H9 (cell line): ENCODE measurements at regions not wholly inside any gene's neighbourhood (a gene's known extent, or its start where the extent isn't known, plus 50 kb on each side); places are given as distances from the start of the nearest gene placed in this dataset.

ENCODE experiments used
- DNase-seq: peaks from one replicate; pipeline ENCODE4 v3.0.0-alpha.2; 2017
- H2AFZ ChIP-seq: one replicate; pipeline ENCODE4 v1.6.1; 2013; ENCODE audit warnings: mild to moderate bottlenecking, low read length, control low read depth, moderate library complexity
- H2AK5ac ChIP-seq: 2 replicates; pipeline ENCODE4 v1.6.1; 2013; ENCODE audit warnings: low read length, control low read depth, mixed read lengths; ENCODE audit not compliant: insufficient read length
- H2BK120ac ChIP-seq: one replicate; pipeline ENCODE4 v1.6.1; 2013; ENCODE audit warnings: low read depth, mild to moderate bottlenecking, low read length, control low read depth, inconsistent platforms; ENCODE audit not compliant: poor library complexity, severe bottlenecking
- H2BK12ac ChIP-seq: 2 replicates; pipeline ENCODE4 v1.6.1; 2013; ENCODE audit warnings: low read length, control low read depth, mixed read lengths, low read depth; ENCODE audit not compliant: insufficient read length
- H2BK15ac ChIP-seq: 2 replicates; pipeline ENCODE4 v1.6.1; 2013; ENCODE audit warnings: low read depth, low read length, control low read depth
- H2BK20ac ChIP-seq: one replicate; pipeline ENCODE4 v1.6.1; 2013; ENCODE audit warnings: low read depth, mild to moderate bottlenecking, low read length, control low read depth, inconsistent platforms; ENCODE audit not compliant: poor library complexity, severe bottlenecking
- H2BK5ac ChIP-seq: 2 replicates; pipeline ENCODE4 v1.6.1; 2013; ENCODE audit warnings: low read length, control low read depth, mixed read lengths; ENCODE audit not compliant: insufficient read length
- H3K14ac ChIP-seq: 2 replicates; pipeline ENCODE4 v1.6.1; 2013; ENCODE audit warnings: low read length, control low read depth; ENCODE audit not compliant: insufficient read depth
- H3K18ac ChIP-seq: 2 replicates; pipeline ENCODE4 v1.6.1; 2013; ENCODE audit warnings: low read depth, mild to moderate bottlenecking, mixed read lengths, low read length, control low read depth; ENCODE audit not compliant: insufficient read length
- H3K23ac ChIP-seq: 2 replicates; pipeline ENCODE4 v1.6.1; 2013; ENCODE audit warnings: low read length, control low read depth, mixed read lengths, low read depth; ENCODE audit not compliant: insufficient read length
- H3K23me2 ChIP-seq: 2 replicates; pipeline ENCODE4 v1.6.1; 2013; ENCODE audit warnings: low read depth, mild to moderate bottlenecking, mixed read lengths, low read length, control low read depth; ENCODE audit not compliant: insufficient read length, poor library complexity, severe bottlenecking
- H3K27ac ChIP-seq: 2 replicates; pipeline ENCODE4 v1.5.1; 2013; ENCODE audit warnings: low read length, control low read depth, mixed read lengths, low read depth; ENCODE audit not compliant: insufficient read length
- H3K27me3 ChIP-seq: 2 replicates; pipeline ENCODE4 v1.6.1; 2013; ENCODE audit warnings: low read length, control low read depth, inconsistent platforms; ENCODE audit not compliant: insufficient read depth
- H3K4ac ChIP-seq: 2 replicates; pipeline ENCODE4 v1.6.1; 2013; ENCODE audit warnings: low read depth, mild to moderate bottlenecking, control low read depth, inconsistent platforms, low read length, moderate library complexity
- H3K4me1 ChIP-seq: 2 replicates; pipeline ENCODE4 v1.6.1; 2013; ENCODE audit warnings: low read length, control low read depth, inconsistent platforms; ENCODE audit not compliant: insufficient read depth
- H3K4me2 ChIP-seq: 2 replicates; pipeline ENCODE4 v1.6.1; 2013; ENCODE audit warnings: low read length, control low read depth, mixed read lengths; ENCODE audit not compliant: insufficient read length, insufficient read depth
- H3K56ac ChIP-seq: 2 replicates; pipeline ENCODE4 v1.6.1; 2013; ENCODE audit warnings: low read depth, mild to moderate bottlenecking, mixed read lengths, low read length, control low read depth; ENCODE audit not compliant: insufficient read length
- H3K79me1 ChIP-seq: 2 replicates; pipeline ENCODE4 v1.6.1; 2013; ENCODE audit warnings: low read depth, mild to moderate bottlenecking, moderate library complexity, low read length, control low read depth, inconsistent platforms; ENCODE audit not compliant: insufficient read depth, poor library complexity, severe bottlenecking
- H3K79me2 ChIP-seq: 2 replicates; pipeline ENCODE4 v1.6.1; 2013; ENCODE audit warnings: low read length, control low read depth, inconsistent platforms; ENCODE audit not compliant: insufficient read depth
- H3K9ac ChIP-seq: 2 replicates; pipeline ENCODE4 v1.6.1; 2013; ENCODE audit warnings: low read length, control low read depth, mixed read lengths; ENCODE audit not compliant: insufficient read length; ENCODE audit errors: extremely low read depth
- H3K9me3 ChIP-seq: one replicate; pipeline ENCODE4 v1.6.1; 2013; ENCODE audit warnings: low read depth, low read length, inconsistent platforms; ENCODE audit not compliant: control insufficient read depth
- H3T11ph ChIP-seq: one replicate; pipeline ENCODE4 v1.6.1; 2013; ENCODE audit warnings: mild to moderate bottlenecking, low read length, control low read depth, inconsistent platforms
- H4K20me1 ChIP-seq: one replicate; pipeline ENCODE4 v1.6.1; 2013; ENCODE audit not compliant: control insufficient read depth, insufficient read length, insufficient read depth
- H4K5ac ChIP-seq: 2 replicates; pipeline ENCODE4 v1.6.1; 2013; ENCODE audit warnings: low read depth, mild to moderate bottlenecking, mixed read lengths, low read length, control low read depth; ENCODE audit not compliant: insufficient read length
- H4K8ac ChIP-seq: replicated peaks from 2 replicates; pipeline ENCODE4 v1.6.1; 2013; ENCODE audit warnings: low read length, control low read depth, mixed read lengths, low read depth; ENCODE audit not compliant: insufficient read length
- H4K91ac ChIP-seq: 2 replicates; pipeline ENCODE4 v1.6.1; 2013; ENCODE audit warnings: low read depth, mild to moderate bottlenecking, moderate library complexity, mixed read lengths, low read length, control low read depth; ENCODE audit not compliant: insufficient read length
- H3K27ac Mint-ChIP-seq, 3 experiments: 2 replicates in 2 of 3; 3 replicates in 1 of 3; pipeline ENCODE4 v1.8.0; 2020 to 2021; ENCODE audit warnings: mixed read lengths in 3 of 3, mild to moderate bottlenecking in 1 of 3, moderate library complexity in 1 of 3
- H3K27me3 Mint-ChIP-seq: 2 replicates; pipeline ENCODE4 v1.8.0; 2021; ENCODE audit warnings: low read depth, mild to moderate bottlenecking, moderate library complexity, mixed read lengths
- H3K36me3 Mint-ChIP-seq, 3 experiments: 2 replicates in 2 of 3; 3 replicates in 1 of 3; pipeline ENCODE4 v1.8.0; 2020 to 2021; ENCODE audit warnings: low read depth in 3 of 3, mixed read lengths in 3 of 3; ENCODE audit not compliant: insufficient read depth in 1 of 3
- H3K4me1 Mint-ChIP-seq, 2 experiments: 2 replicates each; pipeline ENCODE4 v1.8.0; 2020; ENCODE audit warnings: mixed read lengths in 2 of 2
- H3K4me3 Mint-ChIP-seq, 2 experiments: 2 replicates in 1 of 2; 3 replicates in 1 of 2; pipeline ENCODE4 v1.8.0; 2020 to 2021; ENCODE audit warnings: mild to moderate bottlenecking in 2 of 2, mixed read lengths in 2 of 2, moderate library complexity in 1 of 2
- H3K9me3 Mint-ChIP-seq, 2 experiments: 2 replicates in 1 of 2; 3 replicates in 1 of 2; pipeline ENCODE4 v1.8.0; 2020; ENCODE audit warnings: mild to moderate bottlenecking in 2 of 2, mixed read lengths in 2 of 2, moderate library complexity in 1 of 2
- WGBS: extraction: QIAGEN DNeasy Blood & Tissue Kit; methylation state at CpG from one replicate; pipeline ENCODE4 v1.1.7; 2013; ENCODE audit warnings: missing lambda C conversion rate, low lambda C conversion rate, mixed read lengths; ENCODE audit not compliant: insufficient read length; ENCODE audit errors: extremely low coverage; 5-methylcytosine and 5-hydroxymethylcytosine counted together
- TF ChIP-seq, protein P1 (sequence below): fragments of 200-600 bp; sonication (generic); conservative IDR thresholded peaks from 3 replicates; pipeline ENCODE4 v1.8.0; 2021; ENCODE audit warnings: antibody characterized with exemption, mild to moderate bottlenecking

DNA sequence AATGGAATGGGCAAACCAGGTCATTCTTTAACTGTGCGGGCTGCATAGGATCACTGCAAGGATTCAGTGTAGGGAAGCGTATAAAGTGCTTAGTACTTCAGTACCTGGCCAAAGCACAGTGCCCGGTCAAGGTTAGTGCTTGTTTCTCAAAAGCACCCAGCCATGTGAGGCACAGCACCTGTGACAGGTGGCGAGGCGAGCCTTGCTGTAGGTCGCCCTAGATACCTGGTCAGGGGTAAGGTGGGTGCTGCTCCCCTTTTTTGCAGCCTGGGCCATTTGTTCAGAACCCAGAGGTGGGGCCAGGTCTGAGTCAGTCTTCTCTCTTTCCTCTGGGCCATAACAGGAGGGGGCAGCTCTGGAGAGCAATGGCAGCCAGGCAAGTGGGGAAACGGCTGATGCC, 172.0 kb downstream of the IRF8 start:
- Histone ChIP-seq H2BK20ac (no peak overlapping the region), H3K4me2 (no peak overlapping the region), H3K79me2 (no peaks in the 10 kb centered on the region), H3K9ac (no peak overlapping the region), H2BK12ac (no peak overlapping the region), H4K91ac (no peak overlapping the region), H4K5ac (no peak overlapping the region), H4K20me1 (no peaks in the 10 kb centered on the region), H3K9me3 (no peaks in the 10 kb centered on the region), H3K4ac (no peak overlapping the region), H2AK5ac (no peak overlapping the region), H4K8ac (no peak overlapping the region), H3K27ac (no peak overlapping the region), H2BK120ac (no peak overlapping the region), H3K23ac (no peak overlapping the region), H3K18ac (no peak overlapping the region), H3K4me1 (no peaks in the 10 kb centered on the region; the same call in 1 of the 2 replicates), H3T11ph (no peak overlapping the region), H3K27me3 (no peaks in the 10 kb centered on the region), H3K14ac (no peak overlapping the region), H2BK15ac (no peak overlapping the region), H2BK5ac (no peak overlapping the region), H3K23me2 (no peaks in the 10 kb centered on the region), H3K56ac (no peak overlapping the region), H3K79me1 (no peaks in the 10 kb centered on the region), H2AFZ (no peak overlapping the region)
- H3K4me1 Mint-ChIP-seq: peaks cover 16 to 18% of the 10 kb centered on the region in 2 experiments
- no peaks in the 10 kb centered on the region for H3K36me3 Mint-ChIP-seq
- WGBS: no CpG with 5 or more reads among the region's 7 CpGs
- TF ChIP-seq, protein P1, sequence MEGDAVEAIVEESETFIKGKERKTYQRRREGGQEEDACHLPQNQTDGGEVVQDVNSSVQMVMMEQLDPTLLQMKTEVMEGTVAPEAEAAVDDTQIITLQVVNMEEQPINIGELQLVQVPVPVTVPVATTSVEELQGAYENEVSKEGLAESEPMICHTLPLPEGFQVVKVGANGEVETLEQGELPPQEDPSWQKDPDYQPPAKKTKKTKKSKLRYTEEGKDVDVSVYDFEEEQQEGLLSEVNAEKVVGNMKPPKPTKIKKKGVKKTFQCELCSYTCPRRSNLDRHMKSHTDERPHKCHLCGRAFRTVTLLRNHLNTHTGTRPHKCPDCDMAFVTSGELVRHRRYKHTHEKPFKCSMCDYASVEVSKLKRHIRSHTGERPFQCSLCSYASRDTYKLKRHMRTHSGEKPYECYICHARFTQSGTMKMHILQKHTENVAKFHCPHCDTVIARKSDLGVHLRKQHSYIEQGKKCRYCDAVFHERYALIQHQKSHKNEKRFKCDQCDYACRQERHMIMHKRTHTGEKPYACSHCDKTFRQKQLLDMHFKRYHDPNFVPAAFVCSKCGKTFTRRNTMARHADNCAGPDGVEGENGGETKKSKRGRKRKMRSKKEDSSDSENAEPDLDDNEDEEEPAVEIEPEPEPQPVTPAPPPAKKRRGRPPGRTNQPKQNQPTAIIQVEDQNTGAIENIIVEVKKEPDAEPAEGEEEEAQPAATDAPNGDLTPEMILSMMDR: no peak
- no peak for DNase-seq
- H3K4me3 Mint-ChIP-seq: no peak overlapping the region
- H3K9me3 Mint-ChIP-seq: peaks cover 0 to 4% of the 10 kb centered on the region in 2 experiments; a peak in 1 of 5 replicates
- no peak overlapping the region for H3K27ac Mint-ChIP-seq
- H3K27me3 Mint-ChIP-seq: peaks cover 14% of the 10 kb centered on the region
